Activated naive CD4-positive, alpha-beta T cell treated with anti-CD3 and anti-CD28 coated beads for 36 hours (primary cell): ENCODE measurements at regions not wholly inside any gene's neighbourhood (a gene's known extent, or its start where the extent isn't known, plus 50 kb on each side); places are given as distances from the start of the nearest gene placed in this dataset.

ENCODE experiments used
- CTCF ChIA-PET: fragments of 350-600 bp; sonication (Branson Sonifier 250); formaldehyde crosslinking; loops from one replicate; lab custom pipeline; 2021; ENCODE audit warnings: antibody characterized with exemption; lab: Charles Lee
- DNase-seq: peaks from one replicate; pipeline ENCODE4 v3.0.0-alpha.2; 2020
- H3K27ac Mint-ChIP-seq: one replicate; pipeline ENCODE4 v1.8.0; 2021; ENCODE audit warnings: mild to moderate bottlenecking, mixed read lengths
- H3K27me3 Mint-ChIP-seq: one replicate; pipeline ENCODE4 v1.8.0; 2021; ENCODE audit warnings: low read depth, mixed read lengths
- H3K36me3 Mint-ChIP-seq: one replicate; pipeline ENCODE4 v1.8.0; 2021; ENCODE audit warnings: low read depth, mixed read lengths
- H3K4me1 Mint-ChIP-seq: one replicate; pipeline ENCODE4 v1.8.0; 2021; ENCODE audit warnings: low read depth, mixed read lengths
- H3K4me3 Mint-ChIP-seq: one replicate; pipeline ENCODE4 v1.8.0; 2021; ENCODE audit warnings: mild to moderate bottlenecking, moderate library complexity, mixed read lengths
- H3K9me3 Mint-ChIP-seq: one replicate; pipeline ENCODE4 v1.8.0; 2021; ENCODE audit warnings: mixed read lengths
- intact Hi-C: fragments of 100-400 bp; cut with micrococcal nuclease; formaldehyde crosslinking; loops from one replicate; pipeline ENCODE4 v1.15.1; 2023

DNA sequence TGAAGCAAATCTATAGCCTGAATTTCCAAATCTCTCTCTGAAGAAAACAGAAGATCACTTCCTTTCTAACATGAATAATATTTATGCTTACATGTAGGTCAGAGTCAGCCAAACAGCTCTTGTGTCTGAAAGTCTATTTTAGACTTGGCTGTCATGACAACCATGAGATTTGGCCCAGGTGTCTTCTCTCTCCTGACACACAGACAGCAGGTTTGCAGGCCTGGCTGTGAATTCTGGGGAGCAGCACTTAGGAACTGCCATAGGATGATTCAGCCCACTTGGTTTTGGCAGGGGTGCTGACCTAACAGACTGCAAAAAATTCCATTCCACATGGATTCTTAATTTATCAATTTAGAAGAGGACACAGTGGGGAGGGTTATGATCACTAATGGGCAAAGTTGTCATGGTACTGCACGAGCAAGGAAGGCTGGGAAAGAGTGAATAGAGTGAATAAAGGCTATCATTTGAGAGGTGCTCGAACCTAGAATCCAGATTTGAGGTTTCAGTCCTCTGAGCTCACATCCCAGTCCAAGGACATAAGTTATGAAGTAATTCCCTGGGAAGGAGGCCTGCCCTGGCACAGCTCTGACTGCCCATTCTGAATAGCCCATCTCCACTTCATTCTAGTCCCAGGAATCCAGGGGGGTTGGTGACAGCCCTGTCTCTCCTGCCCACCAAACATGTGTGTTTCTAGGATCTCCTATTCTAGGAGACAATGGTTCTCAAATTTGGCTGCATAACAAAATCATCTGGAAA is 453.9 kb upstream of the TRIB2 start:
- CTCF ChIA-PET: no interaction called here
- no peaks in the 10 kb centered on the region for H3K27me3 Mint-ChIP-seq
- peaks cover 31% of the 10 kb centered on the region for H3K4me1 Mint-ChIP-seq
- intact Hi-C loops: no loop called here
- no peak overlapping the region for H3K4me3 Mint-ChIP-seq
- no peaks in the 10 kb centered on the region for H3K36me3 Mint-ChIP-seq
- no peak for DNase-seq
- no peak overlapping the region for H3K27ac Mint-ChIP-seq
- H3K9me3 Mint-ChIP-seq: no peaks in the 10 kb centered on the region

DNA sequence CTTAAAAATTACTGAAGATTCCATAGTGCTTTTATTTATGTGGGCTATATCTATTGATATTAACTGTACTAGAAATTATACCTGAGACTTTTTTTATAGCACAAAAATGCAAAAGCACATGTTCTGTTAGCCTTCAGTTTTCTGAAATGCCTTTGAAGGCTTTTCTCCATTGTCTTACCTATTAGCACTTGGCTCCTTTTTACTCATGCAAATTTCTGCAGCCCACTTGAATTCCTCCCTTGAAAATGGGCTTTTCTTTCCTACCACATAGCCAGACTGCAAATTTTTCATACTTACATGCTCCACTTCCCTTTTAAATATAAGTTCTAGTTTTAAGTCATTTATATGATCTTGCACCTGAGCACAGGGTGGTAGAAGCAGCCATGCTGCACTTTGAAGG is 453.0 kb upstream of the TRIB2 start:
- Mint-ChIP-seq H3K27me3 (no peaks in the 10 kb centered on the region), H3K9me3 (no peaks in the 10 kb centered on the region), H3K36me3 (no peaks in the 10 kb centered on the region), H3K4me1 (peaks cover 31% of the 10 kb centered on the region), H3K27ac (no peak overlapping the region), H3K4me3 (no peak overlapping the region)
- CTCF ChIA-PET: no interaction called here
- no peak for DNase-seq
- intact Hi-C loops: no loop called here

DNA sequence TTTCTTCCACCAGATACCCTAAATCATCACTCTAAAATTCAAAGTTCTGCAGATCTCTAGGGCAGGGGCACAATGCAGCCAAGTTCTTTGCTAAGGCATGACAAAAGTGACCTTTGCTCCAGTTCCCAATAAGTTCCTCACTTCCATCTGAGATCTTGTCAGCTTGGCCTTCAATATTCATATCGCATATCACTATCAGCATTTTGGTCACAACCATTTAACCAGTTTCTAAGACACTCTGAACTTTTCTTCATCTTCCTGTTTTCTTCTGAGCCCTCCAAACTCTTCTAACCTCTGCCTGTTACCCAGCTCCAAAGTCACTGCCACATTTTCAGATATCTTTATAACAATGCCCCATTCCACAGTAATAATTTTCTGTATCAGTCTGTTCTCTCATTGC is 452.6 kb upstream of the TRIB2 start:
- H3K27ac Mint-ChIP-seq: no peak overlapping the region
- H3K4me1 Mint-ChIP-seq: peaks cover 34% of the 10 kb centered on the region
- H3K27me3 Mint-ChIP-seq: no peaks in the 10 kb centered on the region
- intact Hi-C loops: no loop called here
- H3K36me3 Mint-ChIP-seq: no peaks in the 10 kb centered on the region
- DNase-seq: no peak
- no peaks in the 10 kb centered on the region for H3K9me3 Mint-ChIP-seq
- CTCF ChIA-PET: no interaction called here
- H3K4me3 Mint-ChIP-seq: no peak overlapping the region

DNA sequence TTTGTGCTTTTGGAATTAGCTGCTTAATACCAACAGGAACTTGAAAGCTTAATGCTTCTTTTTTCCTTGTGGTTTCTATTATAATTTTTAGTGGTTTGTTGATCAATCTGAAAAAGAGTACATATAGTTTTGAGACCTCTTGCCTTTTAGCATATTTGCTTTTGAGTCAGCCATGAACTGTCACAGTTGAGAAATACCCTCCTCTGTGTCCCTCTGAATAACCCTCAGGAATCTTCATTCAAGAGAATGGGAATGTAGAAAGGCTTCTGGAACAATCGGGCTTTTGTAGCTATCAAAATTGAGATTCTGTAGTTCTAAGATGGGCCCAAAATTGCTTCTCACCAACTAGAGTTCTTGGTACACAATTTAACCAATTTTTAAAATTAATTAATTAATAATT is 451.1 kb upstream of the TRIB2 start:
- CTCF ChIA-PET: no interaction called here
- Mint-ChIP-seq H3K4me3 (no peak overlapping the region), H3K36me3 (no peaks in the 10 kb centered on the region), H3K27ac (no peak overlapping the region), H3K27me3 (no peaks in the 10 kb centered on the region), H3K9me3 (no peaks in the 10 kb centered on the region), H3K4me1 (peaks cover 37% of the 10 kb centered on the region)
- DNase-seq: no peak
- intact Hi-C loops: no loop called here

DNA sequence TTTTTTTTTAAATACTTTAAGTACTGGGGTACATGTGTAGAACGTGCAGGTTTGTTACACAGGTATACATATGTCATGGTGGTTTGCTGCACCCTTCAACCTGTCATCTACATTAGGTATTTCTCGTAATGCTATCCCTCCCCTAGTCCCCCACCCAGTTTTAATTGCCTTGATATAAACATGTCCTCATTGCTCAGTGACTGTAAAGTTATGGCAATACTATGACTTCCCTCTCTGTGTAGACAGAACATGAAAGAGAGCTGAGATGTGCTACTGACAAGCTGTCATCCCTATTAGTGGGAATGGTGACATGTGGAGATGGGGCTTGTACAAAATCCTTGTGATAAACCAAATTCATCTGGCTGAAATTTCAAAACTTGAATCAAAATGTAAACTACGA is 449.7 kb upstream of the TRIB2 start:
- no peaks in the 10 kb centered on the region for H3K36me3 Mint-ChIP-seq
- CTCF ChIA-PET: no interaction called here
- no peak overlapping the region for H3K4me3 Mint-ChIP-seq
- intact Hi-C loops: no loop called here
- H3K27me3 Mint-ChIP-seq: no peaks in the 10 kb centered on the region
- H3K4me1 Mint-ChIP-seq: peaks cover 46% of the 10 kb centered on the region
- no peaks in the 10 kb centered on the region for H3K9me3 Mint-ChIP-seq
- DNase-seq: no peak
- H3K27ac Mint-ChIP-seq: no peak overlapping the region

DNA sequence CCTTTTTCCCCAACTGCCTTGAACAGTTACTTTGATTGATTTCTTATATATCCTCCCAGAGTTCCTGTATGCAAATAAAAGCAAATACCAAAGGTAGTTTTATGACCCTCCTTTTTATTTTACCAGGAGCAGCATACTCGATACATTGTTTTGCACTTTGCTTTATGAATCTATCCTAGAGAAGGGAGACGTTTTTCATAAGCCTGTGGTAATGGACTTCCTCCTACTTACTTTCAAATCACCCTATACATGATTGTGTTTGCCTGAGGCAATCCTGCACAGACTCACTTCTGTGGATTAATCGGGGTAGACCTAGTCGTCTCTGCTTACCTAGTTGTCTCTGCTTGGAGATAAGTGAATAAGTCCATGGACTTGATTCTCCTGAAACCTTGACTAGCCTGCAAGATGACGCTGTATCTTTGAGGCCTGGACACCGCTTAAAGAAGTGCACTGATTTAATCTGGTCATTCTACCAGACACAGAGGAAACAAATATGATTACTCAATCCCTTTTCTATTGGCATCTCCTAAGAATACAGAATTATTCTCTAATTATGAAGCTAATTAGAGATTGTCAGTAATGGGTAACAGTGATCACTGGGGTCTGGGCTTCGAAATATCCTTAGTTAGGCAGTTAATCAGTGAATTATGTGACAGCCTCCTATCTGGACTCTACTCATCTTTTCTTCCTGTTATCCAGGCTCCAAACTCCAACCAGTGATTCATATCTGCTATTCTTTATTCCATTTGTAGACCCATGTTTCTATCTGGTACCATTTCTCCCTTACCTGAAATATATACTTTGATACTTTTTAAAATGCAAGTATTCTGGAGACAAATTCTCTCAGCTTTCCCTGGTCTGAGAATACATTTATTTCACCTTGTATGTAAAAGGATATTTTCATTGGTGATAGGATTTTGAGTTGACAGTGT is 447.4 kb upstream of the TRIB2 start:
- CTCF ChIA-PET: no interaction called here
- intact Hi-C loops: no loop called here
- no peaks in the 10 kb centered on the region for H3K27me3 Mint-ChIP-seq
- H3K27ac Mint-ChIP-seq: no peak overlapping the region
- H3K4me3 Mint-ChIP-seq: no peak overlapping the region
- DNase-seq: no peak
- no peaks in the 10 kb centered on the region for H3K36me3 Mint-ChIP-seq
- H3K9me3 Mint-ChIP-seq: no peaks in the 10 kb centered on the region
- H3K4me1 Mint-ChIP-seq: peaks cover 31% of the 10 kb centered on the region

DNA sequence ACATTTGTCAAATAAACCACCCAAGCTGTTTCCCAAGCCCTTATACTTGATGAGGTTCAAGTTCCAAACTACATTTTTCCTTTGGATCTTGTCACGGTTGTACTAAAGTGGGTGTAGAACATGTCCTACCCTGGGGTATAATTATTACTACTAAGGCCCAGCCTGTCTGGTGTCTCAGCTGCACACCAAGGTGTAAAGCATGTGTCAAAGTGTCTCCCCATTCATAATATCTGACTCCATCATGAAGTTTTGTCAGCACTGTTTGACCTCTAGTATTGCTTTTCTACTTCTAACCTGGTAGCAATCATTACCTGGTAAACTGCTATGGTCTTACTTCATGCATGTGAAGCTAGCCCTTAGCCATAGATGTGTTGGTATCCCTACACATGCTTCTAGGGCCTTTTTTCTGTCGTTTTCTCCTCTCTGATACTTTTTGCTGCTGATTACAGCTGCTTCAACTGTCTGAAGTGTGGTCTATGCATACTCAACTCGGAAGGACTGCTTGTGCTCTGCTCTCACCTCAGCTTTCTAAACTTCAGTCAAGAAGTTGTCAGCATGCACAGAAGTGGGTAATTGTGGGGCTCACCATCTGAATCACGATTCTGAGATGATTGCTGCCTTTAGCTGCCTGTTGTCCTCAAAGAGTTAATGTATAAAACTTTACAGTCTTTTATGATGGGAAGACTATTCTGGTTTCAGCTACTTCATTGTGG is 445.7 kb upstream of the TRIB2 start:
- Mint-ChIP-seq H3K4me3 (no peak overlapping the region), H3K9me3 (no peaks in the 10 kb centered on the region), H3K27me3 (no peaks in the 10 kb centered on the region), H3K4me1 (peaks cover 20% of the 10 kb centered on the region), H3K27ac (no peak overlapping the region), H3K36me3 (no peaks in the 10 kb centered on the region)
- intact Hi-C loops: loop anchor here (1.0 to 5.0 kb wide), 3 partner anchors 23 to 441 kb away; no protein-coding TSS in a partner anchor
- peak; percentile 53 for DNase-seq
- CTCF ChIA-PET: interaction anchor here (0.5 to 1.3 kb wide), 6 partner anchors 14 to 736 kb away, joined by 3 to 6 read pairs (median 4); no protein-coding TSS in a partner anchor

DNA sequence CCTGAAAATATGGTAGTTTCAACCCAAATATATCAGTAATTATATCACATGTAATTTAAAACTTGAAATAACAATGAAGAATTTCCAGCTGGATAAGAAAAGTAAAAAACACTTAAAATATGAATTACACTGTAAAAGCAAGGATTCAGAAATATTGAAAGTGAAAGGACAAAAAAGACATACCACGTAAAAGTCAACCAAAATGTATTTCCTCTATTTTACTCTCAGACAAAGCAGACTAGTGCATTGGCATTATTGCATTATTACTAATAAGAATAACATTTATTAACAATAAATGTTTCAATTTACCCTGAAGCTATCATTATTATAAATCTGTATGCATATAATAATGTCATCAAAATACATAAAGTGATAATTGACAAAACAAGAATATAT is 445.1 kb upstream of the TRIB2 start:
- no peak overlapping the region for H3K4me3 Mint-ChIP-seq

DNA sequence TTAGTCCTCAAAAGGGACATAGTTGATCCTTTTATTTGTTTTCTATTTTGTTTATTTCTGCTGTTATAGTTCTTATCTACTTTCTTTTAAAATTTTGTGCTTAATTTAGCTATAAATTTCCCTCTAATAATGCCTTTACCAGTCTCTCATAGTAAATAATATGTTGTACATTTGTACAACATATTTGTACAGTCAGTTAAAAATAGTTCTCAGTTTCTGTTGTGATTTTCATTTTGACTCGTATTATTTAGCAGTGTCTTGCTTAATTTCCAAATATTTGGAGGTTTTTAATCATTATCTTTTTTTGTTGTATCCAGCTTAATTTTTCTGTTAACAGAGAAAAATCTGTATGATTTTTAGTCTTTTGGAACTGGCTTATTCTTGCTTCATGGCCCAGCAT is 443.6 kb upstream of the TRIB2 start:
- no peak overlapping the region for H3K27ac Mint-ChIP-seq
- H3K4me1 Mint-ChIP-seq: peaks cover 30% of the 10 kb centered on the region
- DNase-seq: no peak
- peaks cover 3% of the 10 kb centered on the region for H3K27me3 Mint-ChIP-seq
- H3K9me3 Mint-ChIP-seq: no peaks in the 10 kb centered on the region
- CTCF ChIA-PET: interaction anchor here (0.6 kb wide), 1 partner anchor 494 kb away, joined by 3 read pairs; no protein-coding TSS in a partner anchor
- intact Hi-C loops: loop anchor here (5.0 kb wide), 1 partner anchor 266 kb away; no protein-coding TSS in a partner anchor
- no peak overlapping the region for H3K4me3 Mint-ChIP-seq
- no peaks in the 10 kb centered on the region for H3K36me3 Mint-ChIP-seq

More for the DNA sequence above, 445.1 kb upstream of the TRIB2 start:
- intact Hi-C loops: loop anchor here (1.0 to 5.0 kb wide), 3 partner anchors 23 to 441 kb away; no protein-coding TSS in a partner anchor
- peaks cover 21% of the 10 kb centered on the region for H3K4me1 Mint-ChIP-seq
- CTCF ChIA-PET: interaction anchor here (0.5 to 1.3 kb wide), 8 partner anchors 15 to 736 kb away, joined by 3 to 6 read pairs (median 4); no protein-coding TSS in a partner anchor
- no peak overlapping the region for H3K27ac Mint-ChIP-seq
- H3K27me3 Mint-ChIP-seq: no peaks in the 10 kb centered on the region
- no peak for DNase-seq
- H3K9me3 Mint-ChIP-seq: no peaks in the 10 kb centered on the region
- no peaks in the 10 kb centered on the region for H3K36me3 Mint-ChIP-seq

DNA sequence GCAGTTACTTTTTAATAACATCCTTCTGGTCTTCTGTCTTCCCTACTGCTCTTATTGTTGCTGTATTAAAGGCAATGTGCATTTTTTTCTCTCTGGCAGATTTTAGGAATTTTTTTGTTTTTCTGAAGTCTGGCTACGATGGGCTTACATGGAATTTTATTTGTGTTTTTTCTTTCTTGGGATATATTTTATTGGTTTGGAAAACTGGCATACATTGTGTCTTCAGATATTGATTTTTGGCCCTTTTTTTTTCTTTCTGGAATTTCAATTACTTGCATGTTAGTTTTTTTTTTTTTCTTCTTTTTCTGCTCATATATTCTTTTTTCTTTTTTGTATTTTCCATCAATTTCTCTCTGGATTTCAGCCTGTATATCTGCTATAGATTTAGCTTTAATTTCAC is 442.1 kb upstream of the TRIB2 start:
- Mint-ChIP-seq H3K27me3 (peaks cover 3% of the 10 kb centered on the region), H3K27ac (no peak overlapping the region), H3K9me3 (no peaks in the 10 kb centered on the region), H3K4me1 (peaks cover 27% of the 10 kb centered on the region), H3K4me3 (no peak overlapping the region), H3K36me3 (no peaks in the 10 kb centered on the region)
- CTCF ChIA-PET: interaction anchor here (0.7 to 1.4 kb wide), 2 partner anchors 52 to 446 kb away, joined by 3 to 4 read pairs; no protein-coding TSS in a partner anchor
- no peak for DNase-seq
- intact Hi-C loops: loop anchor here (5.0 kb wide), 1 partner anchor 267 kb away; no protein-coding TSS in a partner anchor

DNA sequence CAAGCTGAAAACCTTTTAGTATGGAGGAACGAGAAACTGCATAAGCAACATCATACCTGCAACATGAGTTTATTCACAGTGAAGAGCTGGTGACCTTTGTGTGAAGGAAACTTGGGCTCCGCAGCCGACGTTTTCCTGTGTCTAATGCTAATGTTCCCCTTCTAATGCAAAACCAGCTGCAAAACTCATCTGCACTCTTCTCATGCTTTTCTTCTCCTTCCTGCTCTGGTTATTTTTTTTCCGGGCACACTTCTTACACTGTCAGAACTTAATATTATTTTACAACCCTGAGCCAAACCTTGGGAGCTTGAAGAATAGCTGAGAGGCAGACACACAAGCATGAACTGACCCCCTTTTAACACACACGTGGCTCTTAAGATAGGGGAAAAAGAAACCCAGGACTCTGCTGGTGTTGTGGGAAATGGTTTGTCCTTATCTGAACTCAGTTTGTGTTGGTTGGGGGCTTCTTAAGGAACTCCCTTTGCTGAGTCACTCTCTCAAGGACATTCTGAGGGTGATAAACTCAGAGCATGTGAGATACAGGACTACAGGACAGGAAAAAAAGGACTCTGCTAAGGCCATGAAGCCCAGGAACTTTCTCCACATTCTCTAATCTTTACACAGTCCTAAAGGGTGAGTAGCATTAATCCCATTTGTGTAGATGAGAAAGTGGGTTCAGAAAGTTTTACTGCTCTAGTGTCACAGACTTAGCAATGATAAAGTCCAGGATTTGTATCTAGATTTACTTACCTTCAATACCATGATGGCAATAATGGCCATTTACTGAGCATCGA is 439.3 kb upstream of the TRIB2 start:
- Mint-ChIP-seq H3K4me3 (no peak overlapping the region), H3K27me3 (peaks cover 5% of the 10 kb centered on the region), H3K27ac (no peak overlapping the region), H3K36me3 (no peaks in the 10 kb centered on the region), H3K4me1 (peaks cover 13% of the 10 kb centered on the region), H3K9me3 (no peaks in the 10 kb centered on the region)
- DNase-seq: no peak
- intact Hi-C loops: no loop called here
- CTCF ChIA-PET: no interaction called here
